HG02970 (cell line): ENCODE measurements at regions not wholly inside any gene's neighbourhood (a gene's known extent, or its start where the extent isn't known, plus 50 kb on each side); places are given as distances from the start of the nearest gene placed in this dataset.
"Not testable (repeated sequence)": the region's sequence is repeated elsewhere in the genome, so short reads cannot be mapped to it uniquely, and the experiment has no call there.

Experiments
- ATAC-seq: cut with Tn5 transposase; IDR thresholded peaks from one replicate; pipeline ENCODE4 v1.9.1; 2021; ENCODE audit warnings: mild to moderate bottlenecking, moderate library complexity, moderate number of reproducible peaks; ENCODE audit not compliant: unreplicated experiment, low FRiP score

- ATAC-seq: no peak
Observed at GRCh38 chr2:7691961-7692656, 774.9 kb downstream of the RNF144A start.

GRCh38 chr2:7692657-7693161 lies 775.5 kb downstream of the RNF144A start:
- no peak for ATAC-seq

DNA sequence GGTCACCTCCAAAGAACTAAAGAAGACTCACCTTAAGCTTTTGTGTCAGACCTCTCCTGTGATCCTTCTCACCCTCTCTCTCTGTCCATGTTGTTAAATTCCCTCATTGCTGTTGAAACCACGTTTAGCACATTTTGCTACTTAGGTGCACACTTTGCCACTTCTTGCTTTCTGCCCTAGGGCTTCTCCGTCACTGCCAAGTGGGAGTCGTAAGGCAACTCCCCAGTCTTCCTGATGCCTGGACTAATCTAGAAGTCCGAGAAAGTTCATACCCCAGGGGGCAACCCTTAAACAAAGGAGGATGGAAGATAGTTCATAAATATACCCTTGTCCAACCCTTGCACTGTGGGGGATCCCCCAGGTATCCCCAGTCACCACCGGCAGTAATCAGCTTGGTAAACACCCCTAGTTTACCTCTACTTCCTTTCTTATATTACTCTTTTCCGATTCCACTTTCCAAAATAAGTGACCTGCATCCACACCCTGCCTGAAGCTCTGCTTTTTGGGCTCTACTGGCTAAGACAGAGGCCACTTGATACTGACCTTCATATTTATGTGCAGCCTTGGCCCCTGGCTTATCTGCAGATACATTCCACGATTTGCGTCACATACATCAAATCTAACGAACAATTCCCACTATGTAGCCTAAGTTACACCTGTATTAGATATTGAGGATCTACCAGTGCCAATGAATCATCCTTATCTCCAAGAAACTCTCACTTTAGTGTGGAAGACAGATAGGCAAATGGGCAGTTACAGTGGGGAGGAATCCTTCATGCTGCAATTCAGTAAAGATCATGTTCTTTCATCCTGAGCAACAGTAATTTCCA lies 776.2 kb downstream of the RNF144A start:
- ATAC-seq: no peak

DNA sequence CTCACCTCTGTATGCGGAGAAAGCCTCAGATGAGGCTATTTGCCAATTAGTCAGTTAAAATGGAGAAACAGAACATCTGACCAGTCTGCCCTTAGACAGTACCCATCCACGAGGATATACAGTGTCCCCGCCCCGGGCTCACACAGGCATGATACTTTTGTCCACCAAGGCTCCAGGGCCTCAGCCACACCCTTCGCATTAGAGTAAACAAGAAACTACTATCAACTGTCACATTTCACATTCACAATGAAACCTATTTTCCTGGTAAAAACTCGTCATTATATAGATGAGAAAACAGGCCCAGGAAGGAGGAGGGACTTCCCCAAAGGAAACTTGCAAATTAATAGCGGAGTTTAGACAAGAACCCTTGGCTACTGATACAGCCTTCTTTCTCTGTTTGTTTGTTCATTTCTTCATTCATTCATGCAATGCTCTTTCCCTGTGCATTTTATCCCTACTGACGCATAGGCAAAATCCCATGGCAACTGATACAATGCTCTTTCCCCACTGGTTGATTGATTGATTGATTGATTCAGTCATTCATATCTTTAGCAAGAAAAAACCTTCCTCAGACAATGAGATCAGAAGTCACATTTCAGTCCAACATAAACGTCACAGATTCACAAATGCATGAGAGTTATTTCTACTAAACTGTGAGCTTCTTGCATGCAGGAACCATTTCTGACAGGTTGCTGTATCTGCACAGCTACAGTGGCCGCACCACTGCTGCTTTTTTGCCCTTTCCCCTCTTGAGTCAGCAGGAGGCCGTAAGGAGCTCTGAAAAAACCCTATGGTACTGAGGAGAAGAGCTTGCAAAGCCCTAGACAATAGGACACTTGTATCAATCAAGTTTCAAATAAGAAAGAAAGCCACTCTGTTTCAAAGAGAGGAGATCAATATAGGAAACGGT lies 777.1 kb downstream of the RNF144A start:
- no peak for ATAC-seq

DNA sequence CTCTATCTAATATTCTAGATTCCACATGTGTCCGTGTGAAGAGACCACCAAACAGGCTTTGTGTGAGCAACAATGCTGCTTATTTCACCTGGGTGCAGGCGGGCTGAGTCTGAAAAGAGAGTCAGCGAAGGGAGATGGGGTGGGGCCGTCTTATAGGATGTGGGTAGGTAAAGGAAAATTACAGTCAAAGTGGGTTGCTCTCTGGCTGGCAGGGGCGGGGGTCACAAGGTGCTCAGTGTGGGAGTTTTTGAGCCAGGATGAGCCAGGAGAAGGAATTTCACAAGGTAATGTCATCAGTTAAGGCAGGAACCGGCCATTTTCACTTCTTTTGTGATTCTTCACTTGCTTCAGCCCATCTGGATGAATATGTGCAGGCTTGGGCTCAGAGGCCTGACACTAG lies 779.3 kb downstream of the RNF144A start:
- ATAC-seq: not testable (repeated sequence)

- no peak for ATAC-seq
Observed at GRCh38 chr2:7697052-7697451, 779.8 kb downstream of the RNF144A start.

DNA sequence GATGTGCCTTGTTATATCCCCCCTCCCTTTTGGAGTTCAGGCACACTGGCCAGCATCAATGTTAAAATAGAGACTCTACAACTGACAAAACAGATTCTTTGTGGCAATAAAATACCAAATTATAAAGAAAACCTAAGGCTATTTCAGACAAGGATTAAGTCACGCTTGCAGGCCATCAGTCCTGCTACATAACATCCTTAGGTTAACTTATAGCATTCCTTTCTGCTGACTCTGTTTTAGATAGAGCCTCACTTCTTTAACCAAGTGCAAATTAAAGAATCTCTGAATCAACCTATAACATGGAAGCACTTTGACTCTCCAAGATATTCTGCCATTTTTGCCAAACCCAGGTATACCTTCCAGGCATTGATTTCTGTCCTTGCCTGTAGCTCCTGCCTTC lies 784.6 kb downstream of the RNF144A start:
- ATAC-seq: no peak

- ATAC-seq: no peak
Observed at GRCh38 chr2:7703048-7703447, 785.8 kb downstream of the RNF144A start.

DNA sequence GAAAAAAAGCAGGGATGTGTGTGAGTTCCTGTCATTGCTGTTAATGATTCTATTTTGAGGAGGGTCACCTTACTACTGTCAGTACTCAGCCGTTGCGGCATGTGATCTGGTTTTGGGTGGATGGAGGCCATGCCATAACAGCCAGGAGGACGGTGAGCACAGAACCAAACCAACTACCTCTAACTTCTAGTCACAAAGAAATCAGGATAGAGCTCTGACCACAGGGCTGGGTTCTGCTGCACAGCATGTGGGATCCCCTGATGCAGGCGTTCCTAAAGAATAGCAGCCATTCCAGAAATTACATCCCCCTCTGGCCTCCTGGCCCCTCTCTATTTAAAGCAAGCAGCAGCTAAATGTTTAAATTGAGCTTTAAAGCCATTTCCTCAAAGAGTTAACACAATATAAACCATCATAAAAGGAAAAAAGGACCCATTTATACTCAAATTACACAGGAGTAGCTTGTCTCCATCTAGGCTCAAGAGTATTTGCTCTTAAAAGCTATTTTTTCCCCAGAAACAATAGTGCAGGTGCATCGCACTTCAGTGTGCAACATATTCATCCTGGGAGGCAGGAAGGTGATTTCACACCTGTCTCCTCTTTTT lies 786.4 kb downstream of the RNF144A start:
- no peak for ATAC-seq

GRCh38 chr2:7704296-7704865 lies 787.2 kb downstream of the RNF144A start:
- ATAC-seq: no peak

GRCh38 chr2:7706791-7707190 lies 789.6 kb downstream of the RNF144A start:
- no peak for ATAC-seq

DNA sequence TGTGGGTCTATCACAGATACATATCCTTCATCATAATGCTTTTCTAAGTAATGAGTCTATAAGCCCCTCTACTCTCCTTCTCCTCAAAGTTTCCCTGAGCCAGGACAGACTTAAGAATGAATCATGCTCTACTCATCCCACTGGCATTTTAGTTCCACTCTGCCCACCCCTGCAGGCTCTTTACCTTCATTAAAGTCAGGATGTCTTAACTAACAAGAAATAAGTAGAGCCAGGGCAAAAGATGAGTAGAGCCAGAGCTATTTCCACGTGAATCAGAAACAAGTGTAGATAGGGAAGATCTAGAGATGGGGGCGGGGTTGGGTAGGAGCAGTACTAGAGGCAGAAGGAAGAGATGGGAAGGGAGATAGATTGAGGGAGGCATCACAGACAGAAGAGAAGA lies 790.5 kb downstream of the RNF144A start:
- ATAC-seq: no peak

GRCh38 chr2:7709907-7710306 lies 792.7 kb downstream of the RNF144A start:
- ATAC-seq: no peak

GRCh38 chr2:7711167-7711566 lies 794.0 kb downstream of the RNF144A start:
- ATAC-seq: no peak

DNA sequence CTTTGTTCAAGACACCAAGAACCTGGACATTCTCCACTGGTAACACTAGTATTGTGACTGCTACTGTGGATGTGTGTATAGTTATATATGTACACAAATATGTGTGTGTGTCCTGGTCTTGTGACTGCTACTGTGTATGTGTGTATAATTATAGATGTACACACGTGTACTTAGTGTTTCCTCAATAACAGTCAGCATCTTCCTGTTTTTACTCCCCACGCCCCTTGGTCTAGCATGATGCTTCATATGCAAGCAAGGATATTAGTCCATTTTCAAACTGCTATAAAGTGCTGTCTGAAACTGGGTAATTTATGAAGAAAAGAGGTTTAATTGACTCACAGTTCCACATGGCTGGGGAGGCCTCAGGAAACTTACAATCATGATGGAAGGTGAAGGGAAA lies 802.7 kb downstream of the RNF144A start:
- no peak for ATAC-seq

DNA sequence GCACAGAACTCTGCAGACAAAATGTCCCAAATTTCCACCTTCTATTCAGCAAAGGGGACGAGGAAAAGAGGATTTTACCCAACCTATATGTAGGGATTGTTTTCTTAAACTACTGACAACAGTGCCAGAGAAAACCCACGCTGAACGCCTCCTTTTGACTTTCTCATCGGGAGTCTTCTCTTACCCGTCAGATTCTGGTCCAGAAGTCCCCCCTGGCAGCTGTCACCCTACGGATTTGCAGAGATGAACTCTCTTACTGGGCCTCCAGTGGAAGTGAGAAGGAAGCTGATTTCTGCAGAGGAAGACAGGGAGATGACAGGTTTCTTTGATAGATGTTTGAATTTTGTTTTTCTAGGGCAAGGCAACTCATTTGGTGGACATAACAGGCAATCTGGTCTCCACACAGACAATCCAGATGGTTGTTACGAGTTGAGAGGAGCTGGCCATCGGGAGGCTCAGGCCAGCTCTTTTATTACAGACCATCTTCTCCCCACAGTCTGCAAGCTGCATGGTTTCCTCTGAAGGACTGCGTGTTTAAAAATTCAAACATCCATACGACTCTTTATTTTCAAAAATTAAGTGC lies 804.3 kb downstream of the RNF144A start:
- no peak for ATAC-seq

DNA sequence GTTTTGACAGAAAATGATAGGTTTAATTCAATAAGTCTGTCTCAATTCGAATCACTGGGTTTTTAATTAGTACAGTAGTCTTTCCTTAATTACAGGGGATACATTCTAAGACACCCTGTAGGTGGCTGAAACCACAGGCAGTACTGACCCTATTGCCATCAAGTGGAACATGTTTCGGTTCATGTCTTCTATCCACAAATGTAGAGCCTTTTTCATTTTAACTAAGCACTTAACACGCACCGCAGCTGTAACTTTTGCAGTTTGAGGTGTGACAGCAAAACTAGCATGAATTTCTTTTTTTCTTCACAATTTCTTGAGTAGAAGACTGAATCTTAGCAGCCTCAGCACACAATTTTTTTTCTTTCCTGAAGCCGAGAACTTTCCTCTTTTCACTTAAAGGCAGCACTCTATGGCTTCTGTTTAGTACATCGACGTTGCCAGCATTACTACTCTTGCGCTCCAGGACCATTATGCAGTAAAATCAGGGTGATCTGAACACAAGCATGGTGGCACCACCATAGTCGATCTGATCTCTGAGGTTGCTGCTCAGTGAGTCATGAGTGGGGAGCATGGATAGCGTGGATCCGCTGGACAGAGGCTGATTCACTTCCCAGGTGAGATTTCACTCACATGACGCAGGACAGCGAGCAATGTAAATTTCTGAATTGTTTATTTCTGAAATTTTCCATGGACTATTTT lies 805.1 kb downstream of the RNF144A start:
- no peak for ATAC-seq

- ATAC-seq: no peak
Observed at GRCh38 chr2:7724336-7724735, 807.1 kb downstream of the RNF144A start.
